MM.1S (cell line): ENCODE measurements at regions not wholly inside any gene's neighbourhood (a gene's known extent, or its start where the extent isn't known, plus 50 kb on each side); places are given as distances from the start of the nearest gene placed in this dataset.

ENCODE experiments used
- CTCF ChIP-seq: fragments of 300-600 bp; sonication (generic); IDR thresholded peaks from 2 replicates; pipeline ENCODE4 v1.5.1; 2016; ENCODE audit warnings: antibody characterized with exemption, low read length, mixed read lengths
- EZH2 ChIP-seq: fragments of 300-600 bp; sonication (generic); optimal IDR thresholded peaks from 2 replicates; pipeline ENCODE3; 2017; ENCODE audit warnings: low read depth, mild to moderate bottlenecking, antibody characterized with exemption, low read length, mixed read lengths

GRCh38 chr11:15313862-15314261, 199.1 kb downstream of the INSC start:
- TF ChIP-seq CTCF = no peak
- TF ChIP-seq EZH2 = no peak
